ENCODE measurements at regions not wholly inside any gene's neighbourhood (a gene's known extent, or its start where the extent isn't known, plus 50 kb on each side); places are given as distances from the start of the nearest gene placed in this dataset.
"Not testable (repeated sequence)": the region's sequence is repeated elsewhere in the genome, so short reads cannot be mapped to it uniquely, and the experiment has no call there.

- TF ChIP-seq CTCF (IDR thresholded peaks at IDR 0.05; ENCODE audit: poor library complexity, severe bottlenecking); TAF1 (IDR thresholded peaks at IDR 0.05; ENCODE audit: low read depth); POLR2AphosphoS5 (IDR thresholded peaks at IDR 0.05); RAD21 (conservative IDR thresholded peaks at IDR 0.05); EP300 (conservative IDR thresholded peaks at IDR 0.05; ENCODE audit: poor library complexity, severe bottlenecking); MXI1 (conservative IDR thresholded peaks at IDR 0.05; ENCODE audit: poor library complexity, severe bottlenecking); REST (IDR thresholded peaks at IDR 0.05; ENCODE audit: borderline replicate concordance): not testable (repeated sequence)
These were observed 207.1 kb upstream of the PRKX start for GRCh38 chrX:3920424-3921017.

Measured in neural cell (in vitro differentiated cells).